T-helper 17 cell (primary cell): ENCODE measurements at regions not wholly inside any gene's neighbourhood (a gene's known extent, or its start where the extent isn't known, plus 50 kb on each side); places are given as distances from the start of the nearest gene placed in this dataset.
"Not testable (repeated sequence)": the region's sequence is repeated elsewhere in the genome, so short reads cannot be mapped to it uniquely, and the experiment has no call there.

Experiments
- ATAC-seq: fragments of 150-1000 bp; cut with Tn5 transposase; 2 replicates; pipeline ENCODE4 v1.10.0; 2021; ENCODE audit warnings: mild to moderate bottlenecking, moderate library complexity
- DNase-seq, 3 donors: peaks; one replicate each; pipeline versions ENCODE4 v3.0.0 to v3.0.0-alpha.2; 2020 to 2021
- H3K9me3 ChIP-seq: one replicate; pipeline ENCODE4 v1.7.0; 2013; ENCODE audit warnings: low read length, mild to moderate bottlenecking; ENCODE audit not compliant: control insufficient read depth, poor library complexity, severe bottlenecking
- H3K27ac Mint-ChIP-seq: one replicate; pipeline ENCODE4 v1.8.0; 2022; ENCODE audit warnings: mild to moderate bottlenecking, moderate library complexity, mixed read lengths
- H3K27me3 Mint-ChIP-seq: one replicate; pipeline ENCODE4 v1.8.0; 2022; ENCODE audit warnings: mixed read lengths
- H3K36me3 Mint-ChIP-seq: one replicate; pipeline ENCODE4 v1.8.0; 2022; ENCODE audit warnings: low read depth, mixed read lengths
- H3K4me1 Mint-ChIP-seq: one replicate; pipeline ENCODE4 v1.8.0; 2022; ENCODE audit warnings: mild to moderate bottlenecking, mixed read lengths
- H3K4me3 Mint-ChIP-seq: one replicate; pipeline ENCODE4 v1.8.0; 2022; ENCODE audit warnings: mild to moderate bottlenecking, moderate library complexity, mixed read lengths

DNA sequence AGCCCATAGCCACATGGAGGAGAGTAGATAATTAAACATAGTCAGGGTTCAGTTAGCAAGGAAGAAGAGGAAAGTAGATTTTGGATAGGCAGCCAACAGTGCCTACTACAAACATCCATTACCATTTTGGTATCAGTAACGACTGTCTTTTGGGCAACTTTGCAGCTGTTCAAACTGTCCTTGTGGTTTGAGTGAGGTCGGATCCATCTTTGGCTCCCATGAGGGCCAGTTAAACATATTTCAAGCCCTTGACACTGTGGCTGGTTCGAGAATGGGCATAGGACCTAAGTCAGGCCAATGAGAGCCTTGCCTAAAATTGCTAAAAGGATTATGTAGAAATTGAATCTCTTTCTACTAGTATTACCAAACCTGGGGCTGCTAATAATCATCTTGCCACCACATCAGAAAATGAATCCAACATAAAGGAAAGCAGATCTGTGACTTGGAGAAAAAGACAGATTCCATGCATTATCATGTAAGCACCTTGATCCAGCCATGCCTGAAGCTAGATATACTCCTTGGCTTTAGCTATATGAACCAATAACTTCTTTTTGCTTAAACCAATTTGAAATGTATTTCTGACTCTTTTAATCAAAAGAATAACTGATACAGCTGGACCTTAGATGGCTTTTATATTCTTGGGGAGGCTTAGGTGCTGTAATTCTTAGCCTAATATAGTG lies 75.0 kb upstream of the STAM2 start:
- no peaks in the 10 kb centered on the region for H3K4me1 Mint-ChIP-seq
- peaks cover 33% of the 10 kb centered on the region for H3K27me3 Mint-ChIP-seq

DNA sequence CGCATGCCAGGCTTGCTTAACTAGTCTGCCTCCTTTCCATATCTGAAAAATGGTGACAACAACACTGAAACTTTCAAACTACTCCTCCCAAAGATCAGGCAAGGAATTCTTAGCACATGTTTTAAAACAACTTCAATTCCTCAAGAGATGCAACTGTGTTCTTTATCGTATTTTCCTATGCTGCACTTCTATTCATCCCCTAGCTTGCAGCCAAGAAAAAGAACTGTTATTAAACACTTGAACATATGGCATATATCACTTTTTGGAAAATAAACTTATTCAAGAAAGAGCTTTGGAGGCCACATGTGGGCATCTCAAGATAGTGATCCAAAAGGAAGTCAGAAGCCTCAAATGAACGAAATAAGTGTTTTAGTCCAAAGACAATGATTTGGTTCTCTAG lies 75.6 kb upstream of the STAM2 start:
- ATAC-seq (no peak), DNase-seq (no peak)
- H3K36me3 Mint-ChIP-seq = no peaks in the 10 kb centered on the region
- peaks cover 33% of the 10 kb centered on the region for H3K27me3 Mint-ChIP-seq
- no peak overlapping the region for H3K4me3 Mint-ChIP-seq
- no peaks in the 10 kb centered on the region for H3K9me3 ChIP-seq
- no peak overlapping the region for H3K27ac Mint-ChIP-seq
- no peaks in the 10 kb centered on the region for H3K4me1 Mint-ChIP-seq

More for the DNA sequence above, 75.0 kb upstream of the STAM2 start:
- Mint-ChIP-seq H3K27ac (no peak overlapping the region), H3K36me3 (no peaks in the 10 kb centered on the region), H3K4me3 (no peak overlapping the region)
- ATAC-seq (no peak), DNase-seq (no peak)
- no peaks in the 10 kb centered on the region for H3K9me3 ChIP-seq

DNA sequence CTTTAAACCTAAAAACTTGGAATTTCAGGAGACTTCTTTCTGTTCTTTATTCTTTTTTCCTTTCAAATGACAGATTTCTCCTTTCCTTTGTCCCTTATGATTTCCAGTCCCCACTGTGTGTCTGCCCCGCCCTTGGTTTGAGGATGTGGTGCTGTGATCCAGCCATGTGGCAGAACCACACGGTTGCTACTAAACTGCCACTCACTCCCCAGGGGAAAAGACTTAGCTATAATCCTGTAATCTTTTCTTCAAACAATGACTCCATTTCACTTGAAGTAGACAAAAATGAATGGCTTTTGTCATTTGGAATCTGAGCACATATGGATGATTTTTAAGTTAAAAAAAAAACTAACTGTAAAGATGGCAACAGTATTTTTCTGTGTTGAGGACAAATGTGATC lies 76.2 kb upstream of the STAM2 start:
- Mint-ChIP-seq H3K4me1 (no peaks in the 10 kb centered on the region), H3K27ac (no peak overlapping the region), H3K36me3 (no peaks in the 10 kb centered on the region), H3K4me3 (no peak overlapping the region), H3K27me3 (peaks cover 30% of the 10 kb centered on the region)
- no peaks in the 10 kb centered on the region for H3K9me3 ChIP-seq
- DNase-seq = no peak
- no peak for ATAC-seq

- no peaks in the 10 kb centered on the region for H3K9me3 ChIP-seq
- DNase-seq = no peak
- H3K27me3 Mint-ChIP-seq = peaks cover 51% of the 10 kb centered on the region
These were observed 78.9 kb upstream of the STAM2 start for GRCh38 chr2:152254486-152254885.

GRCh38 chr2:152254976-152255375 lies 79.4 kb upstream of the STAM2 start:
- DNase-seq = no peak
- ATAC-seq = no peak
- H3K9me3 ChIP-seq = no peaks in the 10 kb centered on the region
- no peak overlapping the region for H3K27ac Mint-ChIP-seq
- H3K4me1 Mint-ChIP-seq = no peaks in the 10 kb centered on the region
- H3K36me3 Mint-ChIP-seq = no peaks in the 10 kb centered on the region
- peaks cover 51% of the 10 kb centered on the region for H3K27me3 Mint-ChIP-seq
- no peak overlapping the region for H3K4me3 Mint-ChIP-seq

More at GRCh38 chr2:152254486-152254885, 78.9 kb upstream of the STAM2 start:
- Mint-ChIP-seq H3K27ac (no peak overlapping the region), H3K4me3 (no peak overlapping the region), H3K36me3 (no peaks in the 10 kb centered on the region), H3K4me1 (no peaks in the 10 kb centered on the region)
- ATAC-seq = no peak

DNA sequence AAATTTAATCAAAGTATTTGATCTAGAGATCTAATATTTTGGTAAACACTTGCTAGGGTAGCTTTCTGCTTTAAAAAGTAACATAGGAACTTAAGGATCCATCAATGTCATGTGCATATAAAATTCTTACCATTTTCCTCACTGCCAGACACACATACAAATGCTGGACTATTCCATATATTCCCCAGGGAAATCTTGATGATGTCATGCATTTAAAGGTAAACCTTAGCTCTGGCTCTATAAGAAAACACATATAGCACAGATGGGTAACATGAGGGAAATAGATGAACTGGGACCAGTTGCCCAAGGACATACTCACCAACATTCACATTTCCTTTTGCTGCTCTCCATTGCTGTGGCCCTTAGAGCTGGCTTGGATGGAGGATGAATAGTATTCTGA lies 79.1 kb upstream of the FMNL2 start:
- no peak overlapping the region for H3K27ac Mint-ChIP-seq
- ATAC-seq (no peak), DNase-seq (no peak)
- no peaks in the 10 kb centered on the region for H3K36me3 Mint-ChIP-seq
- no peaks in the 10 kb centered on the region for H3K9me3 ChIP-seq
- H3K27me3 Mint-ChIP-seq = peaks cover 49% of the 10 kb centered on the region
- H3K4me3 Mint-ChIP-seq = no peak overlapping the region
- no peaks in the 10 kb centered on the region for H3K4me1 Mint-ChIP-seq

DNA sequence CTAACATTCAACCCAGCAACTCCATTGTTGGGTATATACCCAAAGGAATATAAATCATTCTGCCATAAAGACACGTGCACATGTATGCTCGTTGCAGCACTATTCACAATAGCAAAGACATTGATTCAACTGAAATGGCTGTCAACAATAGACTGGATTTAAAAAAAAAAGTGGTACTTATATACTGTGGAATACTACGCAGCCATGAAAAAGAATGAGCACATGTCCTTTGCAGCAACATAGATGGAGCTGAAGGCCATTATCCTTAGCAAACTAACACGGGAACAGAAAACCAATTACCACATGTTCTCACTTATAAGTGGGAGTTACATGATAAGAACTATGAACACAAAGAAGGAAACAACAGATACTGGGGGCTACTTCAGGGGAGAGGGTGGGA lies 74.0 kb upstream of the FMNL2 start:
- Mint-ChIP-seq H3K27ac (no peak overlapping the region), H3K4me3 (no peak overlapping the region), H3K36me3 (no peaks in the 10 kb centered on the region), H3K27me3 (peaks cover 21% of the 10 kb centered on the region), H3K4me1 (no peaks in the 10 kb centered on the region)
- no peaks in the 10 kb centered on the region for H3K9me3 ChIP-seq
- ATAC-seq (no peak), DNase-seq (no peak)

- no peak for DNase-seq
- H3K9me3 ChIP-seq = no peaks in the 10 kb centered on the region
- no peaks in the 10 kb centered on the region for H3K36me3 Mint-ChIP-seq
- no peak overlapping the region for H3K27ac Mint-ChIP-seq
- no peak overlapping the region for H3K4me3 Mint-ChIP-seq
- H3K4me1 Mint-ChIP-seq = no peaks in the 10 kb centered on the region
- no peak for ATAC-seq
- H3K27me3 Mint-ChIP-seq = peaks cover 4% of the 10 kb centered on the region
These were observed 71.1 kb upstream of the FMNL2 start for GRCh38 chr2:152263911-152264310.

DNA sequence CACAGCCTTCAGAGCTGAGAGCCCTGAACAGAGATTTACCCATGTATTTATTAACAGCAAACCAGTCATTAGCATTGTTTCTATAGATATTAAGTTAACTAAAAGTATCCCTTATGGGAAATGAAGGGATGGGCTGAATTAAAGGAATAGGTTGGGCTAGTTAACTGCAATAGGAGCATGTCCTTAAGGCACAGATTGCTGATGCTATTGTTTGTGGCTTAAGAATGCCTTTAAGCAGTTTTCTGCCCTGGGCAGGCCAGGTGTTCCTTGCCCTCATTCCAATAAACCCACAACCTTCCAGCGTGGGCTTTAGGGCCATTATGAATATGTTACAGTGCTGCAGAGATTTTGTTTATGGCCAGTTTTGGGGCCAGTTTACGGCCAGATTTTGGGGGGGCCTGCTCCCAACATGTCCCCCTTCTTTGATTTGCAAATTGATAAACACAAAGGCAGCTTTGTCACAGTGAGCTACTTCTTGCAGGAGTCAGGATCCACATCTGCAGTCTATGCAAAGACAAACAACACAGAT lies 61.2 kb upstream of the FMNL2 start:
- H3K9me3 ChIP-seq, ATAC-seq, H3K27me3 Mint-ChIP-seq, DNase-seq, H3K36me3 Mint-ChIP-seq, H3K27ac Mint-ChIP-seq, H3K4me3 Mint-ChIP-seq, H3K4me1 Mint-ChIP-seq: not testable (repeated sequence)

GRCh38 chr2:152277896-152278295 lies 57.1 kb upstream of the FMNL2 start:
- not testable (repeated sequence) for H3K4me1 Mint-ChIP-seq, DNase-seq, H3K27ac Mint-ChIP-seq, ATAC-seq, H3K36me3 Mint-ChIP-seq, H3K4me3 Mint-ChIP-seq, H3K9me3 ChIP-seq
- peaks cover 15% of the 10 kb centered on the region for H3K27me3 Mint-ChIP-seq

DNA sequence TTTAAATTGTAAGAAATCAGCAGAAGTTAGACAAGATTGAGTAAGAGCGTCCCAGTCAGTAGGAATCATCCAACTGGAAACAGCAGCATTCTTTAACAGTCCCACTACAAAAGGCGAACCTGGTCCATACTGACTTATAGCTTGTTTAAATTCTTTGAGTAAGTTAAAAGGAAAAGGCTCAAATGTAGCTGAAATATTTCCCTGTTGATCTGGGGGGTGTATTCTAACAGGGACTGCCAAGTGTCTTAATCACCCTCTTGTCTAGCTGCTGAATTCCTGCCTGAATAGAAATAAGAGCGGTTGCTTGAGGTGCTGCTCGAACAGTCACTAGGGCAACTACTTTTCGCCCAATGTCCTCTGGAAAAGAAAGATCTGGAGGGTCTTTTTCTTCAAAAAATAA lies 56.4 kb upstream of the FMNL2 start:
- no peak overlapping the region for H3K27ac Mint-ChIP-seq
- no peak overlapping the region for H3K4me3 Mint-ChIP-seq
- no peak for ATAC-seq
- H3K4me1 Mint-ChIP-seq = peaks cover 2% of the 10 kb centered on the region
- no peak for DNase-seq
- H3K9me3 ChIP-seq = peaks cover 6% of the 10 kb centered on the region
- H3K27me3 Mint-ChIP-seq = peaks cover 20% of the 10 kb centered on the region
- peaks cover 2% of the 10 kb centered on the region for H3K36me3 Mint-ChIP-seq

GRCh38 chr2:152279367-152279766 lies 55.6 kb upstream of the FMNL2 start:
- not testable (repeated sequence) for H3K27ac Mint-ChIP-seq, DNase-seq, ATAC-seq, H3K4me1 Mint-ChIP-seq, H3K36me3 Mint-ChIP-seq, H3K9me3 ChIP-seq, H3K4me3 Mint-ChIP-seq
- H3K27me3 Mint-ChIP-seq = peaks cover 20% of the 10 kb centered on the region

GRCh38 chr2:152280780-152281179 lies 54.2 kb upstream of the FMNL2 start:
- DNase-seq (no peak), ATAC-seq (no peak)
- H3K4me3 Mint-ChIP-seq = no peak overlapping the region
- peaks cover 26% of the 10 kb centered on the region for H3K27me3 Mint-ChIP-seq
- H3K9me3 ChIP-seq = peaks cover 4% of the 10 kb centered on the region
- no peak overlapping the region for H3K27ac Mint-ChIP-seq
- peaks cover 2% of the 10 kb centered on the region for H3K4me1 Mint-ChIP-seq
- peaks cover 2% of the 10 kb centered on the region for H3K36me3 Mint-ChIP-seq

- Mint-ChIP-seq H3K4me3 (no peak overlapping the region), H3K27me3 (peaks cover 26% of the 10 kb centered on the region)
- peaks cover 3% of the 10 kb centered on the region for H3K9me3 ChIP-seq
These were observed 51.6 kb upstream of the FMNL2 start for GRCh38 chr2:152283392-152283791.

More at GRCh38 chr2:152283392-152283791, 51.6 kb upstream of the FMNL2 start:
- DNase-seq (no peak), ATAC-seq (no peak)
- no peak overlapping the region for H3K27ac Mint-ChIP-seq
- H3K36me3 Mint-ChIP-seq = peaks cover 2% of the 10 kb centered on the region
- H3K4me1 Mint-ChIP-seq = peaks cover 2% of the 10 kb centered on the region
